ENCODE measurements at regions not wholly inside any gene's neighbourhood (a gene's known extent, or its start where the extent isn't known, plus 50 kb on each side); places are given as distances from the start of the nearest gene placed in this dataset.

DNA sequence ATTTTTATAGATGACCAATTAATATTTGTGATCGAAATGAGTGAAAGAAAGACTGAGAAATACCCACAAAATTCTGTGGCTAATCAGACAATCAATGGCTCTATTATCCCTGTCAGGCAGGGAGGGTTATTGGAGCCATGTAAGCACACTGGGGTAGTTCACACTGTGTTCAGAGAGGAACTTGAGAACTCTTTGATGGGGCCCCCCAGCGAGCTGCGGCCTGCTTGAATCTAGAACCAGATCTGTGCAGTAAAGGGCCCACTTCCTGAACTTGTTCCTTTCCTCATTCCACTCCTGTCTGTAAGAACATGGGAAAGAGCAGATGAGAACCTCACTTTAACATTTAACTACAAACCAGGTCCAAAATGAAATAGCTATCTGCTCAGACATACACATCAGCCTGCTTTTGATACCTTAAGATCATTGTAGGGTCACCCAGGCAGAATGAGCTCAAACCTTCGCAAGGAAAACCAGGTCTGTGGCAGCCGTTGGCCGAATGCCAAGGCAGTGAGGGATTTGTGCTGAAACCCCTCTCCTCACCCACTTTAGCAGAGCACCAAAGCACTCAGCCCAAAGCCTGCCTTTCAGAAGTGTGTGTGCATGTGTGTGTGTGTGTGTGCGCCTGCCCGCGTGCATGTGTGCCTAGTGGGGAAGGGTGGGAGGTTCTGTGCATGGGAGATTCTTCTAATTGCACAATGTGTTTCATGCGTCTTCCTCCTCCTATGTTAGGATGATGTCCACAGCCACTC lies 365.6 kb upstream of the MGMT start:
- no peak for DNase-seq

DNA sequence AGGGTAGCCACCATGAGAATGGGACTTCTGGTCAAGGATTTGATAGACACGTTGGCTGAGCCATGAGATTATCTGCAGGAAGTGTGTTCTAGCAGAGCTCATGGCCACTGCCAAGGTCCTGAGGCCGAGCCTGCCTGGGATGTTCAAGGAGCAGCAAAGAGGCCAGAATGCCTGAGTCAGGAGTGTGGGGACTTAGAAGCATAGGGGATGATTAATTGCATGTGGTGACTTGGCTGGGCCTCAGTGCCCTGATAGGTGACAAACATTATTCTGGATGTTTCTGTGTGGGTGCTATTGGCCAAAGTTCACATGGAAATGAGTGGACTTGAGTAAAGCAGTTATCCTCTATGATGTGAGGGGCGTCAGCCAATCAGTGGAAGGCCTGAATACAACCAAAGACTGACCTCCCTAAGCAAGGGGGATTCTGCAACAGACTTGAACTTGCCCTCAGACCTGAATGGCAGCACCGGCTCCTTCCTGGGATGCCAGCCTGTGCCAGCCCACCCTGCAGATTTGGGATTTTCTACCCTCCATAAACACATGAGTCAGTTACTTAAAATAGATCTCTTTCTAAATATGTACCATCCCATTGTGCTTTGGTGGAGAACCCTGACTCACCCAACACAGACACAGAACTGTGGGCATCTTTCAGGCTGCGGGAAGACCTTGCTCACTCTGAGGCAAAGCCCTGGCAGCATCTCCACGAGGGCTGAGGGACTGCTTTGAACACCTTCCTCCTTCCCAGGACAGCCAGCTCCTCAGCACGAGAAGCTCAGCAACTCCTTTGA lies 363.9 kb upstream of the MGMT start:
- no peak for DNase-seq

DNA sequence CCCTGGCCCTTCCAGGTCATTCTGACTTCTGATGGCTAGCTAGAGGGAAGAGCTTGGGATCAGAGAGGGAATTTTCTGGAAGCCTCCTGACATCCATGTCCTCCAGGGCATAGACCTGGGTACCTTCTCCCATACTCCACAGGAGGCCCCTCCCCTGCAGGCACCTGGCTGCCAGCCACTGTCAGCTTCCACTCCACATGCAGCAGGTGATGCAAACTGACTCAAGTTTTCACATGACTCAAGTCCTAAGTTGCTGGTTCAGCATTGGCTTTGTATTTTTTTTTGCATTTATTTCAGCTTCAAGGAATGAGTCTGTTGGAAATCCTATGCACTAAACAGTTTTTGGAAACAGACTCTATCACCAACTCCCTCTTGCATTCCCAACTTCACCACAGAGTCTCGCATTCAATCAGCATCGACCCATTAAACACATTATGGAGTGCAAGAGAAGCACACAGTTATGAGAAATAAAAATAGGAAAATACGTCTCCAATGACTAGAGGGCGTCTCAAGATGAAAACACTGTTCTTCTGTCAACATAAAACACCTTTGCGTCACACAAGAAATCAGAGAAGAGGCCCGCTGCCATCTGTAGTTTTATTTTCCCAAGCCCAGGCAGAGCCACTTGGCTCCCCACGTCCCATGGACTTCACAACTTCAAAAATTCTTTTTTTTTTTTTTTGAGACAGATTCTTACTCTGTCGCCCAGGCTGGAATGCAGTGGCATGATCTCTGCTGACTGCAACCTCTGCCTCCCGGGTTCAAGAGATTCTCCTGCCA lies 362.6 kb upstream of the MGMT start:
- no peak for DNase-seq

DNA sequence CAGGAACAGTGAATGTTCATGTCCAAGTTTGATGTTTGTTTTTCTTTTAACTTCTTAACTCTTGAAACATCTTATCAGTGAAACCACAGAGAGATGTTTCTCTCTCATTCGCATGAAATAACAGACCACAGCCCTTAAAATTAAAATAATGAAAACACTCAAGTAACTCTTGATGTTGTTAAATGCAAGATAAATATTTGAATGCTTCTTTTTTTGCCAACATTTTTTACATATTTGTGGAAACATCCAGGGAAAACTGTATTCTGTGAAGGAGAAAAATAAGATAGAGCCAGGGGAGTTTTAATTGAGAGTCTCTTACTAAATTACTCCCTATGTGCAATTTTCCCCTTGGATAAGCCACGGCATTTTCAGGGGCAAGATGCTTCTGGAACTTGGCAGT lies 361.8 kb upstream of the MGMT start:
- DNase-seq = no peak

DNA sequence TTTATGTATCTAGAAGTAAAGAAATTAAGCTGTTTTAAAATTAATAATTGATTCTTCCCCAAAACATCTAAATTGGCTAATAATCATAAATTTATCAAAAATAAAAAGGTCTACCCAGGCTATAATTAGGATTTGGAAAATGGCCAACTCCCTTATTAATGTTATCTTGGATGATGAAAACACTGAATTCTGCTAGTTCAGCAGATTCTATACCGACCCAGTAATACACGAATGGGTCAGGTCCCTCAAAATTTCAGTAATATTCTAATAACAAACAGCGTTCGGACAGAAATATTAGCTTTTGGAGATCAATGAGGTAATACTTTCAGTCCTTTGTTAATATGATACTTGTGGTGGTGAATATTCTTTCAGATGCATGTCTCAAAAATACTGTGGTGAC lies 360.7 kb upstream of the MGMT start:
- DNase-seq = no peak

- DNase-seq = no peak
These were observed 359.5 kb upstream of the MGMT start for GRCh38 chr10:129107525-129107924.

DNA sequence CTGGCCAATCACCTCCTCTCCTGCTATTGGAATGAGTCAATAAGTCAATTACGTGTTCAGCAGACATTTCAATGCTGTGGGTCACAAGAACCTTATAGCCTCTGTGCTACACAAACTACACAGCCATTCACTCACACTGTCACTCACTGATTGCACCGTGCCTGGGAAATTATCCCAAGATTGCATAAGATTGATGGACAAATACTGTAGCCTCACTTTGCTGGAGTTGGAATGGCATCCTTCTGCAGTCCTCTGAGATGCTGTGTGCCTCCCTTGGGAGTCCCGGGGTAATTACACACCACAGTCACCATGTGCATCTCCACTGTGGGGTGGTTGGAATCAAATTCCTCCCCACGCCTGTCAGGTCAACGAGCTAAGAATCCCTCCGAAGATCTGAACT lies 358.7 kb upstream of the MGMT start:
- no peak for DNase-seq

DNA sequence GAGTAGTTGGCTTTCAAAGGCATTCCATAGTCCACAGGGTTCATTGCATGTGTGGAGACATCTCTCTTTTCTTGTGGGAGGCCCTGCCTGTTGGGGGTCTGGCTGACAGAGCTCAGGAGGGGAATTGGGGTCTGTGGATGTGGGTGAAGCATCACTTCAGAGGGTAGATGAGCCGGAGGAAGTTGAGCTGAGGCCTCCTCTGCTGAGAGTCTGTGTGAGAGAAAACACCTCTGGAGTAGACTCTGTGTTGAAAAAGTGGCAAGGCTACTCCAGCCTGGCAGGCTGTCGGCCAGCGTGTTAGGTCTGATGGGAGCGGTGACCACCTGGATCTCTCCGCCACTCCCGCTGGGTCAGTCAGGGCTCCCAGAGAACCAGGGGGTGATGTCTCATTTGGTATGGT lies 358.0 kb upstream of the MGMT start:
- DNase-seq = no peak

- DNase-seq = no peak
These were observed 356.3 kb upstream of the MGMT start for GRCh38 chr10:129110780-129111179.

DNA sequence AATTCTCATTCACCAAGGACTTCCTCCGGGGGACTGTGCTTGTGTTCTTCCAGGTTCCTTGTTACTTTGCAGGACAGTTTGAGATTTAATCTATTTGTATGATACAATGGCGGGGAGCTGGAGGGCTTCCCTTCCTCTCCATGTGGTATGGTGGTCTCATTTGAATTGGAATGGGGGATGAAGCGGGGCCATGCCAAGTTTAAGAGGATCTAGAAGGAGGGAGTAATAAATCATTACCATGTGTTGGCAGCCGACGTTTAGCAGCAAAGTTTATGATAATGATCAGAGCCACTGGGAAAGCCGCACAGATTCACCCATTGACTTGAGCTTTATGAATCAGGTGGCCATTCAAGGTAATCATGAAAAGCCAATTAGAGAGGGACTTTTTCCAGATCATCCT lies 355.1 kb upstream of the MGMT start:
- no peak for DNase-seq

GRCh38 chr10:129114588-129114987 lies 352.5 kb upstream of the MGMT start:
- DNase-seq = no peak

DNA sequence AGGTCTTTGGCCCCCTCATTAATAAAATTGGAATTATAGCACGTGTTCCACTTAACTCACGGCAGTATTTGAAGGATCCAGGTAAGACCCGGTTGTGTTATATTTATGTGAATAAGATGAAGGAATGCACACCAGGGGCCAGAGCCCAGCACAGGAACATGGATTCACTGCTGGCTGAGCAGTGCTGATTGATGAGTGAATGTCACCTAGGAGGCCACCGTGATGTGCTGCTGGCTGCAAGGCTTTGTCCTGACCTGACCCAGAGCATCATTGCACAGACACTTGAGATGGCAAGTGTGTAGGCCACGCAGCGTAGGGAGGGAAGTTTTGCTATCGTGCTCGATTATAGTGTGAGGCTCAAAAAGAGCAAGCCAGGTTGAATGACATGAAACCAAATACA lies 350.7 kb upstream of the MGMT start:
- no peak for DNase-seq

GRCh38 chr10:129120441-129120840 lies 346.6 kb upstream of the MGMT start:
- DNase-seq = no peak

GRCh38 chr10:129122846-129123245 lies 344.2 kb upstream of the MGMT start:
- no peak for DNase-seq

DNA sequence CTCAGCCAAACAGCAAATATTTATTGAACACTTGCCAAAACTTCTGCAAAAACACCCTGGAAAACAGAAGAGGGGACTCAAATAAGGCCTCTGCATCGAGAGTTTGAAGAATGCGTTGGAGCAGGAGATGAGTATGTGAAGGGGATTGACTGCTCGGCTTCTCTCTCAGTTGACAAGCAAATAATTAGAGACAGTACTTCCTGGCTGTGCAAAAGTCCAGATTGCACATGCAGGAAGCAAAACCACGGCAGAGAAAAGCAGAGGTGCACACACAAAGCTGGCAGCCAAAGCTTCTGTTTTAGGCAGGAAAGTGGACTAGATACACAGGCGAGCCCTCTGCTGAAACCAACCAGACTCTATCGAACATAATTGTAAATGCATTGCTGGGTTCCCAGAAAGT lies 343.6 kb upstream of the MGMT start:
- DNase-seq = no peak

- no peak for DNase-seq
These were observed 340.1 kb upstream of the MGMT start for GRCh38 chr10:129126982-129127381.

- DNase-seq = no peak
These were observed 335.4 kb upstream of the MGMT start for GRCh38 chr10:129131457-129132132.

DNA sequence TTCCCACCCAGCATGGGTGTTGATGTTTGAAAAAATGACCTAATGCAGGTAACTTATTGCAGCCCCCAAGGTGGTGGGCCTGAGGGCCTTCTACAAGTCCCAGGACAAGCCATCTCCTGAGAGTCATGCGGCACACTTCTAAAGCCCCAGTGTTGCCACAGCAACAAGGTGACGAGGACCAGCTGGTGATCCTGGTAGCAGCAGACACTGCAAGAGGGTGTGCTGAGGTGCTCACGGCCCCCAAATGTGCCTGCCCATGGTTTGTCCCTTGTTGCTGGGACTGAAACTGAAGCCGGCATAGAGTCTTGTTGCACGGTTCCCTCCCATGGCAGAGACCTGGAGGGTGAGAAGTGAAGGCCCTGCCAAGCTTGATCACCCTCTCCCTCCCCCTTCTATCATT lies 333.2 kb upstream of the MGMT start:
- no peak for DNase-seq

DNA sequence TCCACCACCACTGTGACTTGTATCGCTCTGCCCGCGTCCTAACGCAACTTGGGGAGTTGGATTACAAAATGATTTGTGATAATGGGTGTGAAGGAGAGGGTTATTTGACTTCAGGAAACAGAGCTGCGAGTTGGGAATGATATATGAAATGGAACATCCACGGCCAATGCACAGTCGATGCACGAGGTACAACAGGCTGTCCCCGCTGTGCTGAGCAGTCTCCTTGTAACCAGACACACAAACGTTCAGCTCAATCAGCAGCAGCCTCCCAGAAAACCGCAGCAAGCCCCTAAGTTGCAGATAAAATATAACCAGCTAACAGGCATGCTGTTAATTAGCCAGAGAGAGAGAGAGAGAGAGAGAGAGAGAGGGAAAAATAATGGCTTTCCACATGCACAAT lies 332.7 kb upstream of the MGMT start:
- no peak for DNase-seq

GRCh38 chr10:129135624-129136023 lies 331.4 kb upstream of the MGMT start:
- DNase-seq = no peak

- no peak for DNase-seq
These were observed 331.0 kb upstream of the MGMT start for GRCh38 chr10:129136074-129136473.

- DNase-seq = no peak
These were observed 330.1 kb upstream of the MGMT start for GRCh38 chr10:129136951-129137350.

Measured in RPMI8226 (cell line).